Cardiac muscle cell (in vitro differentiated cells and primary cell): ENCODE measurements at regions not wholly inside any gene's neighbourhood (a gene's known extent, or its start where the extent isn't known, plus 50 kb on each side); places are given as distances from the start of the nearest gene placed in this dataset.

Experiments
- DNase-seq, 2 donors: peaks; one replicate each; pipeline versions ENCODE4 v3.0.0 to v3.0.0-alpha.2; 2010 to 2017; ENCODE audit warnings: low read depth in 1 of 2, low spot score in 1 of 2
- H3K27ac ChIP-seq: fragments of 200-600 bp; sonication (generic); 2 replicates; pipeline ENCODE4 v1.5.1; 2016
- H3K27me3 ChIP-seq: fragments of 200-600 bp; sonication (generic); 2 replicates; pipeline ENCODE4 v1.6.0; 2016; ENCODE audit warnings: control low read depth
- H3K36me3 ChIP-seq: fragments of 200-600 bp; sonication (generic); 2 replicates; pipeline ENCODE4 v1.5.1; 2016; ENCODE audit warnings: control low read depth
- H3K4me1 ChIP-seq: fragments of 200-600 bp; sonication (generic); 2 replicates; pipeline ENCODE4 v1.8.1; 2017; ENCODE audit warnings: low read depth, mild to moderate bottlenecking, mixed run types
- H3K4me3 ChIP-seq: fragments of 200-600 bp; sonication (generic); 2 replicates; pipeline ENCODE4 v1.5.1; 2016; ENCODE audit warnings: mild to moderate bottlenecking
- H3K9me3 ChIP-seq: fragments of 200-600 bp; sonication (generic); 2 replicates; pipeline ENCODE4 v1.5.1; 2017; ENCODE audit warnings: low read depth, mild to moderate bottlenecking, control low read depth
- CTCF ChIP-seq: IDR thresholded peaks from 2 replicates; pipeline ENCODE4 v1.5.1; 2012; ENCODE audit warnings: low read depth, mild to moderate bottlenecking, low read length

DNA sequence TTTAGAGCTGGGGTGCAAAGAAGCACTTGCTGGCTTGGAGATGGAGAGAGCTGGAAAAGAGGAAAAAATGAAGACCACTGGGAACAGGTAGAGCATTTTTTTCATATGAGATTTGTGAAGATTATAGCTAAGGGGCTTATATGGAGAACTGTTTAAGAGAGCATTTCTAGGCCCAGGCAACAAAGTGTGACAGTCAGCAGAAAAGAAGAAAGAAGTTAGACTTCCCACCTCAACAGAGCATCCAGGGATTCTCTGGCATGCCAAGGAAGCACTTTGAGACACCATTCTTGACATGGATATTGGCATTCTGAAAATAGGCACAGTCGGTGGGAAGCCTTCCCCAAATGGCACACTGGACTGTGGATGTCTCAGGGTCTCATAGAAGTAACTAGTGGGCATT, 195.5 kb downstream of the KLHL28 start:
- no peak overlapping the region for H3K4me3 ChIP-seq
- no peak overlapping the region for H3K27ac ChIP-seq
- DNase-seq, result no peak
- no peaks in the 10 kb centered on the region for H3K27me3 ChIP-seq
- TF ChIP-seq CTCF, result no peak
- H3K36me3 ChIP-seq, result no peaks in the 10 kb centered on the region
- H3K9me3 ChIP-seq, result no peaks in the 10 kb centered on the region
- H3K4me1 ChIP-seq, result no peaks in the 10 kb centered on the region

DNA sequence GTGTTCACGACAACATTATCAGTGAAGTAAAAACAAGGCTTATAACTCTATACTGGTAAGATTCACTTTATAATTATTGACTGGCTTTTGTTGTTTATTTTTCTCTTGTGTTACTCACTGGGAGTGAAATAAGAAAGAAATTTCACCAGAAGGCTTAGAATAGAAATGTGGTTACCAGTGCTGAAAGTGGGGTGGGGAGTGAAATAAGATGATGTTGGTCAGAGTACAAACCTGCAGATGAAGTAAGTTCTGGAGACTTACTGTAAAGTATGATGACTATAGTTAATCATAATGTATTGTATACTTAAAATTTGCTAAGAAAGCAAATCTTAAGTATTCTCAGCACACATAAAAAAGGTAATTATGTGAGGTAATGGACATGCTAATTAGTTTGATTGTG, 198.4 kb downstream of the KLHL28 start:
- Histone ChIP-seq H3K36me3 (no peaks in the 10 kb centered on the region), H3K4me1 (no peaks in the 10 kb centered on the region), H3K27me3 (no peaks in the 10 kb centered on the region), H3K27ac (no peak overlapping the region), H3K4me3 (no peak overlapping the region), H3K9me3 (no peaks in the 10 kb centered on the region)
- no peak for TF ChIP-seq CTCF
- DNase-seq, result no peak

DNA sequence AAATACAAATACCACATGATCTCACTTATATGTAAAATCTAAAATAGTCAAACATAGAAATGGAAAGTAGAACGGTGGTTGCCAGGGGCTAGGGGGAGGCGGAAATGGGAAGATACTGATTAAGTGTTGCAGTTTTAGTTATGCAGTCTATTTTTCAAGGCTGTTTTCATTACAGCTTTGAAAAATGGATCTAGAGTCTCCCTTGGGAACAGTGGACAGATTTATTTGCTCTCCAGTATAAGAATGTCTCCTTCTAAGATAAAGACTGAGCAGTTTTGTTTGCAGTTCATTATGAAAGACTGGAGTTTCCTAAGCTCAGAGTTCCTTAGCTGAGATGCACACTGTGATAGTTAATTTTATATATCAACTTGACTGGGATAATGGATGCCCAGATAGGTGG, 202.5 kb downstream of the KLHL28 start:
- no peaks in the 10 kb centered on the region for H3K4me1 ChIP-seq
- DNase-seq, result peak in 1 of 2 donors; percentile 22
- H3K27me3 ChIP-seq, result no peaks in the 10 kb centered on the region
- no peak for TF ChIP-seq CTCF
- H3K36me3 ChIP-seq, result no peaks in the 10 kb centered on the region
- no peaks in the 10 kb centered on the region for H3K9me3 ChIP-seq
- H3K4me3 ChIP-seq, result no peak overlapping the region
- H3K27ac ChIP-seq, result no peak overlapping the region

DNA sequence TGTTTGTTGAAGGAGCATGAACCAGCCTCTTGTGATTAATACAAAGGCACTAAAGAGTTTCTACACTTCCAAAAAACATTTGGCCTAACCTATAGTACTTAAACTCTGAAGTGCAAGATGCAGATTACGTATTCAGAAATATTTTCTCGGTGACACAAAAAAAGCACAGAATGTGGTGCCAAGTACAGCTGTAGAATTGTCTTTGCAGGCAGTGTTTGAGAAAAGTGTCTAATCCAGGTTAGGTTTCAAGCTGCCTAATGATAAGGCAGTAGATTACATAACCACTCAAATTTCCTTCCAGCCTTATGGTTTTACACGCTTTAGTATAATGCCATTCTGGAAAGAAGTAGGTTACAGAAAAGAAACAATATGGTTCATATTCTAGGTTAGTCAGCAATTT, 205.2 kb downstream of the KLHL28 start:
- H3K27ac ChIP-seq, result no peak overlapping the region
- TF ChIP-seq CTCF, result no peak
- H3K4me1 ChIP-seq, result no peaks in the 10 kb centered on the region
- peak in 1 of 2 donors; percentile 29 for DNase-seq
- H3K4me3 ChIP-seq, result no peak overlapping the region
- no peaks in the 10 kb centered on the region for H3K9me3 ChIP-seq
- no peaks in the 10 kb centered on the region for H3K36me3 ChIP-seq
- H3K27me3 ChIP-seq, result no peaks in the 10 kb centered on the region

- no peaks in the 10 kb centered on the region for H3K27me3 ChIP-seq
- no peaks in the 10 kb centered on the region for H3K4me1 ChIP-seq
- H3K36me3 ChIP-seq, result no peaks in the 10 kb centered on the region
- no peak overlapping the region for H3K4me3 ChIP-seq
- H3K9me3 ChIP-seq, result no peaks in the 10 kb centered on the region
- H3K27ac ChIP-seq, result no peak overlapping the region
- no peak for TF ChIP-seq CTCF
- DNase-seq, result no peak
Observed at GRCh38 chr14:44745371-44745770, 216.4 kb downstream of the KLHL28 start.

GRCh38 chr14:44742202-44742601, 219.5 kb downstream of the KLHL28 start:
- no peak for TF ChIP-seq CTCF
- H3K27me3 ChIP-seq, result no peaks in the 10 kb centered on the region

More at GRCh38 chr14:44742202-44742601, 219.5 kb downstream of the KLHL28 start:
- no peak overlapping the region for H3K27ac ChIP-seq
- no peak for DNase-seq
- H3K4me3 ChIP-seq, result no peak overlapping the region
- H3K36me3 ChIP-seq, result no peaks in the 10 kb centered on the region
- no peaks in the 10 kb centered on the region for H3K9me3 ChIP-seq
- H3K4me1 ChIP-seq, result no peaks in the 10 kb centered on the region
